PC-9 (cell line): ENCODE measurements at regions not wholly inside any gene's neighbourhood (a gene's known extent, or its start where the extent isn't known, plus 50 kb on each side); places are given as distances from the start of the nearest gene placed in this dataset.

Experiments
- CTCF ChIP-seq: fragments of 200-600 bp; sonication (generic); conservative IDR thresholded peaks from 2 replicates; pipeline ENCODE4 v1.6.1; 2017; ENCODE audit warnings: mixed run types, antibody characterized with exemption, mild to moderate bottlenecking, moderate library complexity
- EZH2 ChIP-seq: fragments of 200-600 bp; sonication (generic); IDR thresholded peaks from 2 replicates; pipeline ENCODE4 v1.8.0; 2017; ENCODE audit warnings: antibody characterized with exemption, low read depth

GRCh38 chr2:16198166-16198912, 258.0 kb downstream of the MYCN start:
- TF ChIP-seq CTCF: no peak
- no peak for TF ChIP-seq EZH2
